Neural cell (in vitro differentiated cells): ENCODE measurements at regions not wholly inside any gene's neighbourhood (a gene's known extent, or its start where the extent isn't known, plus 50 kb on each side); places are given as distances from the start of the nearest gene placed in this dataset.

Experiments
- H2AFZ ChIP-seq: fragments of 200-600, 300-800 bp; sonication (generic), shearing (Covaris generic); 2 replicates; pipeline ENCODE4 v1.6.0; 2014; ENCODE audit warnings: low read depth, mild to moderate bottlenecking, antibody characterized with exemption, low read length, moderate library complexity
- H3F3A ChIP-seq: fragments of 200-600 bp; shearing (Covaris generic); 2 replicates; pipeline ENCODE4 v1.6.1; 2016; ENCODE audit warnings: mild to moderate bottlenecking, moderate library complexity, mixed read lengths, antibody characterized with exemption, low read length; ENCODE audit not compliant: insufficient read depth, poor library complexity, severe bottlenecking
- H3K27ac ChIP-seq: fragments of 200-600, 300-800 bp; sonication (generic), shearing (Covaris generic); 2 replicates; pipeline ENCODE4 v1.5.1; 2014; ENCODE audit warnings: mild to moderate bottlenecking, low read length, moderate library complexity
- H3K27me3 ChIP-seq: fragments of 300-800, 200-600 bp; sonication (generic), shearing (Covaris generic); 2 replicates; pipeline ENCODE4 v1.6.0; 2014; ENCODE audit warnings: mild to moderate bottlenecking, low read depth, low read length, moderate library complexity; ENCODE audit not compliant: insufficient read depth
- H3K36me3 ChIP-seq: fragments of 300-800, 200-600 bp; sonication (generic), shearing (Covaris generic); 2 replicates; pipeline ENCODE4 v1.5.1; 2014; ENCODE audit warnings: mild to moderate bottlenecking, antibody characterized with exemption, low read length, moderate library complexity; ENCODE audit not compliant: insufficient read depth
- H3K4me2 ChIP-seq: fragments of 300-800, 200-600 bp; sonication (generic), shearing (Covaris generic); 2 replicates; pipeline ENCODE4 v1.6.0; 2014; ENCODE audit warnings: mild to moderate bottlenecking, low read length
- H3K4me3 ChIP-seq: fragments of 300-800, 200-600 bp; sonication (generic), shearing (Covaris generic); 2 replicates; pipeline ENCODE4 v1.5.1; 2014; ENCODE audit warnings: mild to moderate bottlenecking, low read length, moderate library complexity
- H3K79me2 ChIP-seq: fragments of 200-600 bp; shearing (Covaris generic); replicated peaks from 2 replicates; pipeline ENCODE4 v1.6.0; 2014; ENCODE audit warnings: mild to moderate bottlenecking, low read length, moderate library complexity; ENCODE audit not compliant: insufficient read depth
- H3K9ac ChIP-seq: fragments of 300-800, 200-600 bp; sonication (generic), shearing (Covaris generic); 2 replicates; pipeline ENCODE4 v1.6.1; 2016; ENCODE audit warnings: mild to moderate bottlenecking, low read length, mixed read lengths
- H3K9me2 ChIP-seq: fragments of 200-600 bp; shearing (Covaris generic); 2 replicates; pipeline ENCODE4 v1.6.1; 2016; ENCODE audit warnings: mild to moderate bottlenecking, low read length, mixed read lengths; ENCODE audit not compliant: insufficient read depth
- H3K9me3 ChIP-seq: fragments of 200-600, 300-800 bp; sonication (generic), shearing (Covaris generic); 2 replicates; pipeline ENCODE4 v1.6.1; 2016; ENCODE audit warnings: mild to moderate bottlenecking, mixed run types, low read length, moderate library complexity, mixed read lengths
- H4K20me1 ChIP-seq: fragments of 200-600 bp; shearing (Covaris generic); 2 replicates; pipeline ENCODE4 v1.6.1; 2016; ENCODE audit warnings: mild to moderate bottlenecking, mixed run types; ENCODE audit not compliant: insufficient read depth
- EP300 ChIP-seq: fragments of 450-650 bp; conservative IDR thresholded peaks from 2 replicates; pipeline ENCODE4 v1.6.1; 2014; ENCODE audit warnings: antibody characterized with exemption, mild to moderate bottlenecking, moderate library complexity; ENCODE audit not compliant: poor library complexity, severe bottlenecking
- EZH2 ChIP-seq: fragments of 200-600, 300-800 bp; shearing (Covaris generic), sonication (generic); IDR thresholded peaks from 2 replicates; pipeline ENCODE4 v1.6.1; 2014; ENCODE audit warnings: antibody characterized with exemption, low read length, borderline replicate concordance, mild to moderate bottlenecking; ENCODE audit not compliant: insufficient read depth, poor library complexity, severe bottlenecking
- MXI1 ChIP-seq: fragments of 450-650 bp; conservative IDR thresholded peaks from 2 replicates; pipeline ENCODE4 v1.6.1; 2014; ENCODE audit warnings: antibody characterized with exemption, mild to moderate bottlenecking; ENCODE audit not compliant: poor library complexity, severe bottlenecking
- POLR2AphosphoS5 ChIP-seq: IDR thresholded peaks from 2 replicates; pipeline ENCODE4 v1.6.1; 2012
- RAD21 ChIP-seq: fragments of 450-650 bp; conservative IDR thresholded peaks from 2 replicates; pipeline ENCODE4 v1.6.1; 2014; ENCODE audit warnings: antibody characterized with exemption, mild to moderate bottlenecking, moderate library complexity
- SMC3 ChIP-seq: fragments of 450-650 bp; conservative IDR thresholded peaks from 2 replicates; pipeline ENCODE4 v1.6.1; 2014; ENCODE audit warnings: antibody characterized with exemption, mild to moderate bottlenecking, moderate library complexity; ENCODE audit not compliant: poor library complexity
- TAF1 ChIP-seq: IDR thresholded peaks from 2 replicates; pipeline ENCODE4 v1.6.1; 2012; ENCODE audit warnings: low read depth
- TF ChIP-seq, protein P1 (sequence below): fragments of 450-650 bp; IDR thresholded peaks from 2 replicates; pipeline ENCODE4 v1.5.1; 2014; ENCODE audit warnings: antibody characterized with exemption, mild to moderate bottlenecking, moderate library complexity; ENCODE audit not compliant: poor library complexity, severe bottlenecking
- TF ChIP-seq, protein P2 (sequence below): IDR thresholded peaks from 2 replicates; pipeline ENCODE4 v1.6.1; 2012; ENCODE audit warnings: borderline replicate concordance

DNA sequence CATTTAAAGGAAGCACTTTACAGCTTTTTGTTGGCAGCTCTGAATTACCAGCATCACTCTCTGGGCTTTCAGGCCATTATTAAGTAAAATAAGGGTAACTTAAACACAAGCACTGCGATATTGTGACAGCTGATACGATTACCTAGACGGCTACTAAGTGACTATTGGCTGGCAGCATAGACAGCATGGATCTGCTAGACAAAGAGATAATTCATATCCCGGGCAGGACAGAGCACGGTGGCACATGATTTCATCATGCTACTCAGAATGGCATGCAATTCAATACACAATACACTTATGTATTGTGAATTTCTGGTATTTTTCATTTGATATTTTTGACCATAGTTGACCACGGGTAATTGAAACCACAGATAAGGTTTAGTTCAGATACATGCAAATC lies 522.0 kb upstream of the LRRN3 start:
- Histone ChIP-seq H3K4me2 (no peak overlapping the region), H3K9ac (peak overlapping the region; percentile 13), H3K9me2 (no peaks in the 10 kb centered on the region), H3K4me3 (no peak overlapping the region), H3K27me3 (no peaks in the 10 kb centered on the region), H3K27ac (peak overlapping the region; percentile 74), H3K9me3 (no peaks in the 10 kb centered on the region), H3F3A (no peaks in the 10 kb centered on the region), H4K20me1 (no peaks in the 10 kb centered on the region), H2AFZ (peak overlapping the region; percentile 2), H3K79me2 (no peaks in the 10 kb centered on the region), H3K36me3 (no peaks in the 10 kb centered on the region)
- TF ChIP-seq EP300: peak; percentile 96
- TF ChIP-seq RAD21: peak; percentile 22
- peak; percentile 95 for TF ChIP-seq POLR2AphosphoS5
- TF ChIP-seq MXI1: no peak
- TF ChIP-seq EZH2: no peak
- TF ChIP-seq SMC3: no peak
- TF ChIP-seq, protein P1, sequence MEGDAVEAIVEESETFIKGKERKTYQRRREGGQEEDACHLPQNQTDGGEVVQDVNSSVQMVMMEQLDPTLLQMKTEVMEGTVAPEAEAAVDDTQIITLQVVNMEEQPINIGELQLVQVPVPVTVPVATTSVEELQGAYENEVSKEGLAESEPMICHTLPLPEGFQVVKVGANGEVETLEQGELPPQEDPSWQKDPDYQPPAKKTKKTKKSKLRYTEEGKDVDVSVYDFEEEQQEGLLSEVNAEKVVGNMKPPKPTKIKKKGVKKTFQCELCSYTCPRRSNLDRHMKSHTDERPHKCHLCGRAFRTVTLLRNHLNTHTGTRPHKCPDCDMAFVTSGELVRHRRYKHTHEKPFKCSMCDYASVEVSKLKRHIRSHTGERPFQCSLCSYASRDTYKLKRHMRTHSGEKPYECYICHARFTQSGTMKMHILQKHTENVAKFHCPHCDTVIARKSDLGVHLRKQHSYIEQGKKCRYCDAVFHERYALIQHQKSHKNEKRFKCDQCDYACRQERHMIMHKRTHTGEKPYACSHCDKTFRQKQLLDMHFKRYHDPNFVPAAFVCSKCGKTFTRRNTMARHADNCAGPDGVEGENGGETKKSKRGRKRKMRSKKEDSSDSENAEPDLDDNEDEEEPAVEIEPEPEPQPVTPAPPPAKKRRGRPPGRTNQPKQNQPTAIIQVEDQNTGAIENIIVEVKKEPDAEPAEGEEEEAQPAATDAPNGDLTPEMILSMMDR: no peak
- TF ChIP-seq, protein P2, sequence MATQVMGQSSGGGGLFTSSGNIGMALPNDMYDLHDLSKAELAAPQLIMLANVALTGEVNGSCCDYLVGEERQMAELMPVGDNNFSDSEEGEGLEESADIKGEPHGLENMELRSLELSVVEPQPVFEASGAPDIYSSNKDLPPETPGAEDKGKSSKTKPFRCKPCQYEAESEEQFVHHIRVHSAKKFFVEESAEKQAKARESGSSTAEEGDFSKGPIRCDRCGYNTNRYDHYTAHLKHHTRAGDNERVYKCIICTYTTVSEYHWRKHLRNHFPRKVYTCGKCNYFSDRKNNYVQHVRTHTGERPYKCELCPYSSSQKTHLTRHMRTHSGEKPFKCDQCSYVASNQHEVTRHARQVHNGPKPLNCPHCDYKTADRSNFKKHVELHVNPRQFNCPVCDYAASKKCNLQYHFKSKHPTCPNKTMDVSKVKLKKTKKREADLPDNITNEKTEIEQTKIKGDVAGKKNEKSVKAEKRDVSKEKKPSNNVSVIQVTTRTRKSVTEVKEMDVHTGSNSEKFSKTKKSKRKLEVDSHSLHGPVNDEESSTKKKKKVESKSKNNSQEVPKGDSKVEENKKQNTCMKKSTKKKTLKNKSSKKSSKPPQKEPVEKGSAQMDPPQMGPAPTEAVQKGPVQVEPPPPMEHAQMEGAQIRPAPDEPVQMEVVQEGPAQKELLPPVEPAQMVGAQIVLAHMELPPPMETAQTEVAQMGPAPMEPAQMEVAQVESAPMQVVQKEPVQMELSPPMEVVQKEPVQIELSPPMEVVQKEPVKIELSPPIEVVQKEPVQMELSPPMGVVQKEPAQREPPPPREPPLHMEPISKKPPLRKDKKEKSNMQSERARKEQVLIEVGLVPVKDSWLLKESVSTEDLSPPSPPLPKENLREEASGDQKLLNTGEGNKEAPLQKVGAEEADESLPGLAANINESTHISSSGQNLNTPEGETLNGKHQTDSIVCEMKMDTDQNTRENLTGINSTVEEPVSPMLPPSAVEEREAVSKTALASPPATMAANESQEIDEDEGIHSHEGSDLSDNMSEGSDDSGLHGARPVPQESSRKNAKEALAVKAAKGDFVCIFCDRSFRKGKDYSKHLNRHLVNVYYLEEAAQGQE: peak; percentile 52
- TF ChIP-seq TAF1: no peak

- Histone ChIP-seq H3K9ac (peak overlapping the region; percentile 13), H2AFZ (peak overlapping the region; percentile 2), H3K9me3 (no peaks in the 10 kb centered on the region), H3K4me3 (no peak overlapping the region), H3K9me2 (no peaks in the 10 kb centered on the region), H3K79me2 (no peaks in the 10 kb centered on the region), H3K27ac (peak overlapping the region; percentile 74), H3K4me2 (no peak overlapping the region), H3K36me3 (no peaks in the 10 kb centered on the region), H3K27me3 (no peaks in the 10 kb centered on the region), H4K20me1 (no peaks in the 10 kb centered on the region), H3F3A (no peaks in the 10 kb centered on the region)
- TF ChIP-seq POLR2AphosphoS5 (no peak), SMC3 (no peak), EZH2 (no peak), EP300 (no peak), TAF1 (no peak), RAD21 (no peak), MXI1 (no peak)
- TF ChIP-seq, protein P1: no peak
- TF ChIP-seq, protein P2: no peak
Measured at GRCh38 chr7:110569486-110570205, 521.3 kb upstream of the LRRN3 start.
